Endothelial cell of umbilical vein (primary cell): ENCODE measurements at regions not wholly inside any gene's neighbourhood (a gene's known extent, or its start where the extent isn't known, plus 50 kb on each side); places are given as distances from the start of the nearest gene placed in this dataset.

Experiments
- EZH2 ChIP-seq: IDR thresholded peaks from 2 replicates; pipeline ENCODE4 v1.6.1; 2012; ENCODE audit warnings: borderline replicate concordance, low read depth, mild to moderate bottlenecking, moderate library complexity, low read length, inconsistent platforms; ENCODE audit not compliant: severe bottlenecking
- POLR2A ChIP-seq: IDR thresholded peaks from 2 replicates; pipeline ENCODE4 v1.6.1; 2012; ENCODE audit warnings: low read depth, mild to moderate bottlenecking, control low read depth, low read length
- TF ChIP-seq, protein P1 (sequence below), 2 donors: IDR thresholded peaks; 1 replicate in 1 of 2; 2 replicates in 1 of 2; pipeline ENCODE4 v1.5.1; 2011; ENCODE audit warnings: low read length in 2 of 2, mild to moderate bottlenecking in 2 of 2, moderate library complexity in 2 of 2, control low read depth in 1 of 2, inconsistent platforms in 1 of 2, low read depth in 1 of 2; ENCODE audit not compliant: insufficient read depth in 1 of 2; ENCODE audit errors: extremely low read depth in 1 of 2

DNA sequence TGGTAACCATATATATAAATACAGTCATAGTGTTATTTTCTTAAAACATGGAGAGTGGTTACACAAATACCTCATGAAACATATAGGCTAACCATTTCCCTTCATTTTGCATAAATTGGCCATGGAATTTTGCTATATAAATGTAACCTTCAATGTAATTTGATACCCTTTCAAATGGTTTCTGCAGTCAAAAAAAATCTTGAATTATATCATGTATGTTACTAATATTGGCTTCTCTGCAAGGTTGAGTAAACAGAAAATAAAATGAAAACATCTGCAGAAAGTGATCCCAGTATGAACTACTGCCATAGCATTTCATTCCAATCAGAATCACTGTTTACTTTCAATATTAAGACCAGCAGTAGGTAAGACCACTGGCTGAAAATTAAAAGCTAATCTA, 1165.9 kb upstream of the TENM3 start:
- TF ChIP-seq, protein P1, sequence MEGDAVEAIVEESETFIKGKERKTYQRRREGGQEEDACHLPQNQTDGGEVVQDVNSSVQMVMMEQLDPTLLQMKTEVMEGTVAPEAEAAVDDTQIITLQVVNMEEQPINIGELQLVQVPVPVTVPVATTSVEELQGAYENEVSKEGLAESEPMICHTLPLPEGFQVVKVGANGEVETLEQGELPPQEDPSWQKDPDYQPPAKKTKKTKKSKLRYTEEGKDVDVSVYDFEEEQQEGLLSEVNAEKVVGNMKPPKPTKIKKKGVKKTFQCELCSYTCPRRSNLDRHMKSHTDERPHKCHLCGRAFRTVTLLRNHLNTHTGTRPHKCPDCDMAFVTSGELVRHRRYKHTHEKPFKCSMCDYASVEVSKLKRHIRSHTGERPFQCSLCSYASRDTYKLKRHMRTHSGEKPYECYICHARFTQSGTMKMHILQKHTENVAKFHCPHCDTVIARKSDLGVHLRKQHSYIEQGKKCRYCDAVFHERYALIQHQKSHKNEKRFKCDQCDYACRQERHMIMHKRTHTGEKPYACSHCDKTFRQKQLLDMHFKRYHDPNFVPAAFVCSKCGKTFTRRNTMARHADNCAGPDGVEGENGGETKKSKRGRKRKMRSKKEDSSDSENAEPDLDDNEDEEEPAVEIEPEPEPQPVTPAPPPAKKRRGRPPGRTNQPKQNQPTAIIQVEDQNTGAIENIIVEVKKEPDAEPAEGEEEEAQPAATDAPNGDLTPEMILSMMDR (IDR thresholded peaks at IDR 0.05; ENCODE audit: extremely low read depth in 1 of 2, insufficient read depth in 1 of 2, low read depth in 1 of 2, low read length in 2 of 2) = no peak
- TF ChIP-seq POLR2A (no peak), EZH2 (no peak)
